ENCODE measurements at regions not wholly inside any gene's neighbourhood (a gene's known extent, or its start where the extent isn't known, plus 50 kb on each side); places are given as distances from the start of the nearest gene placed in this dataset.
"Not testable (repeated sequence)": the region's sequence is repeated elsewhere in the genome, so short reads cannot be mapped to it uniquely, and the experiment has no call there.

- DNase-seq, result no peak
- H3K9me3 Mint-ChIP-seq (ENCODE audit: unreplicated experiment), result no peaks in the 10 kb centered on the region
- no peaks in the 10 kb centered on the region for H3K36me3 Mint-ChIP-seq (ENCODE audit: unreplicated experiment)
- TF ChIP-seq, protein P1, sequence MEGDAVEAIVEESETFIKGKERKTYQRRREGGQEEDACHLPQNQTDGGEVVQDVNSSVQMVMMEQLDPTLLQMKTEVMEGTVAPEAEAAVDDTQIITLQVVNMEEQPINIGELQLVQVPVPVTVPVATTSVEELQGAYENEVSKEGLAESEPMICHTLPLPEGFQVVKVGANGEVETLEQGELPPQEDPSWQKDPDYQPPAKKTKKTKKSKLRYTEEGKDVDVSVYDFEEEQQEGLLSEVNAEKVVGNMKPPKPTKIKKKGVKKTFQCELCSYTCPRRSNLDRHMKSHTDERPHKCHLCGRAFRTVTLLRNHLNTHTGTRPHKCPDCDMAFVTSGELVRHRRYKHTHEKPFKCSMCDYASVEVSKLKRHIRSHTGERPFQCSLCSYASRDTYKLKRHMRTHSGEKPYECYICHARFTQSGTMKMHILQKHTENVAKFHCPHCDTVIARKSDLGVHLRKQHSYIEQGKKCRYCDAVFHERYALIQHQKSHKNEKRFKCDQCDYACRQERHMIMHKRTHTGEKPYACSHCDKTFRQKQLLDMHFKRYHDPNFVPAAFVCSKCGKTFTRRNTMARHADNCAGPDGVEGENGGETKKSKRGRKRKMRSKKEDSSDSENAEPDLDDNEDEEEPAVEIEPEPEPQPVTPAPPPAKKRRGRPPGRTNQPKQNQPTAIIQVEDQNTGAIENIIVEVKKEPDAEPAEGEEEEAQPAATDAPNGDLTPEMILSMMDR (IDR thresholded peaks at IDR 0.05; ENCODE audit: partially characterized antibody, unreplicated experiment), result no peak
- H3K27ac Mint-ChIP-seq (ENCODE audit: unreplicated experiment), result no peak overlapping the region
- H3K27me3 Mint-ChIP-seq (ENCODE audit: unreplicated experiment), result no peaks in the 10 kb centered on the region
- no peaks in the 10 kb centered on the region for H3K4me1 Mint-ChIP-seq (ENCODE audit: low read depth, unreplicated experiment)
- H3K4me3 Mint-ChIP-seq (ENCODE audit: unreplicated experiment), result no peak overlapping the region
These were observed 87.0 kb downstream of the LYZL1 start for GRCh38 chr10:29375888-29376287.

DNA sequence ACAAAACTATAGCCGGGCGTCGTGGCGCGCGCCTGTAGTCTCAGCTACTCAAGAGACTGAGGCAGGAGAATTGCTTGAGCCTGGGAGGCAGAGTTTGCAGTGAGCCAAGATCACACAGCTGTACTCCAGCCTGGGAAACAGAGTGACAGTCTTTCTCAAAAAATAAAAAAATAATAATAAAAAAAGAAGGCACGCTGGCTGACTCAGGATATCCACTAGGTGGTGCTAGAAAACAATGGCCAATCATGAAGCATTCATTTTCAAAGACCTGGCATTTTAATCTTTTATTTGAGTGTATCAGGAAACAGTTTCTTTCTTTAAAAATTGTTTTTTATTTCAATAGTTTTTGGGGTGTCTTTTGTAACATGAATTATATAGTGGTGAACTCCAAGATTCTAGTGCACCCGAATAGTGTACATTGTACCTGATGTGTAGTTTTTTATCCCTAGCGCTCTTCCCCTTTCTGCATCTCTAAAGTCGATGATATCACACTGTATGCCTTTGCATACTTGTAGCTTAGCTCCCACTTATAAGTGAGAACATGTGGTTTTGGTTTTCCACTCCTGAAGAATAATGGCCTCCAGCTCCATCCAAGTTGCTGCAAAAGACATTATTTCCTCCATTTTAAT is 88.6 kb downstream of the LYZL1 start:
- Mint-ChIP-seq H3K4me1 (ENCODE audit: low read depth, unreplicated experiment) (no peaks in the 10 kb centered on the region), H3K36me3 (ENCODE audit: unreplicated experiment) (no peaks in the 10 kb centered on the region), H3K27ac (ENCODE audit: unreplicated experiment) (no peak overlapping the region), H3K9me3 (ENCODE audit: unreplicated experiment) (no peaks in the 10 kb centered on the region), H3K4me3 (ENCODE audit: unreplicated experiment) (no peak overlapping the region), H3K27me3 (ENCODE audit: unreplicated experiment) (no peaks in the 10 kb centered on the region)
- TF ChIP-seq, protein P1 (IDR thresholded peaks at IDR 0.05; ENCODE audit: partially characterized antibody, unreplicated experiment), result peak; percentile 65
- DNase-seq, result no peak

DNA sequence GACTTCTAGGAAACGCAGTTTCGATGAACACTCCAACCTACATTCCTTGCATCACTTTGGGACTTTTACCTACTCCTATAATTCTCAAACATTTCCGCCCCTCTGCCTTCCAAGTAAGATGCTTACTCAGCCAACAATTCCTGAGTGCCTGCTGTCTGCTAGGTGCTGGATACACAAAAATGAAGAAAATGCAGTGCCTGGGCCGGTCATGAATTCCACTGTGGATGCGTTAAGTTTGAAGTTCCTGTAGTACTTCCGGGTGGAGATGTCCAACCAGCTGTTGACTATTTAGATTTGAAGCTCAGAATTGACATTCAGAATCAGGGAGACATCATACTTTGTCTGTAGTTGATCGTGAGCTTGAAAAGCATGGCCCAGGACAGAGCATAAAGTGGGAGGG is 89.2 kb downstream of the LYZL1 start:
- Mint-ChIP-seq H3K27ac (ENCODE audit: unreplicated experiment) (no peak overlapping the region), H3K36me3 (ENCODE audit: unreplicated experiment) (no peaks in the 10 kb centered on the region), H3K4me3 (ENCODE audit: unreplicated experiment) (no peak overlapping the region), H3K27me3 (ENCODE audit: unreplicated experiment) (no peaks in the 10 kb centered on the region), H3K4me1 (ENCODE audit: low read depth, unreplicated experiment) (no peaks in the 10 kb centered on the region), H3K9me3 (ENCODE audit: unreplicated experiment) (no peaks in the 10 kb centered on the region)
- DNase-seq, result no peak
- TF ChIP-seq, protein P1 (IDR thresholded peaks at IDR 0.05; ENCODE audit: partially characterized antibody, unreplicated experiment), result no peak

DNA sequence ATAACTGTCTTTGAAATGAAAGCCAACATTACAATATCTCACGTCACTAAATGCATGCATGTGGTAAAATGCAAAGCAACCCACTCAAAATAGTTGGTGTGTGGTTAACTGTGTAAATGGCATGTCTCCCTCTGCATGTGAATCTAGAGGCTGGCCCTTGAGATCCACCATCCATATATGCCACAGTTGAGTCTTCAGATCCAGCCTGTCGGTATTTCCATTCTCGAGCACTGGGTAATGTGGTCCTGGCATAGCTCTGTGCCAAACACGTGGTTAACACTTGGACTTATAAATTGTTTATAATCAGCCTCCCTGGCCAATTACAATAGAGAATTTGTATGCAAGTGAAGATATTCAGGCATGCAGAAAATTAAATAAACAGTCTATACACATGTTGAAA is 90.3 kb downstream of the LYZL1 start:
- H3K4me1 Mint-ChIP-seq (ENCODE audit: low read depth, unreplicated experiment), result no peaks in the 10 kb centered on the region
- H3K9me3 Mint-ChIP-seq (ENCODE audit: unreplicated experiment), result no peaks in the 10 kb centered on the region
- no peak overlapping the region for H3K27ac Mint-ChIP-seq (ENCODE audit: unreplicated experiment)
- no peak for DNase-seq
- no peaks in the 10 kb centered on the region for H3K27me3 Mint-ChIP-seq (ENCODE audit: unreplicated experiment)
- TF ChIP-seq, protein P1 (IDR thresholded peaks at IDR 0.05; ENCODE audit: partially characterized antibody, unreplicated experiment), result no peak
- H3K36me3 Mint-ChIP-seq (ENCODE audit: unreplicated experiment), result no peaks in the 10 kb centered on the region
- H3K4me3 Mint-ChIP-seq (ENCODE audit: unreplicated experiment), result no peak overlapping the region

- H3K9me3 Mint-ChIP-seq (ENCODE audit: unreplicated experiment); DNase-seq; H3K27ac Mint-ChIP-seq (ENCODE audit: unreplicated experiment); H3K4me1 Mint-ChIP-seq (ENCODE audit: low read depth, unreplicated experiment); H3K36me3 Mint-ChIP-seq (ENCODE audit: unreplicated experiment); H3K4me3 Mint-ChIP-seq (ENCODE audit: unreplicated experiment); H3K27me3 Mint-ChIP-seq (ENCODE audit: unreplicated experiment): not testable (repeated sequence)
These were observed 91.1 kb downstream of the LYZL1 start for GRCh38 chr10:29379777-29380598.

- H3K4me1 Mint-ChIP-seq (ENCODE audit: low read depth, unreplicated experiment); H3K27ac Mint-ChIP-seq (ENCODE audit: unreplicated experiment); DNase-seq; H3K36me3 Mint-ChIP-seq (ENCODE audit: unreplicated experiment); H3K27me3 Mint-ChIP-seq (ENCODE audit: unreplicated experiment); H3K9me3 Mint-ChIP-seq (ENCODE audit: unreplicated experiment); H3K4me3 Mint-ChIP-seq (ENCODE audit: unreplicated experiment): not testable (repeated sequence)
These were observed 92.0 kb downstream of the LYZL1 start for GRCh38 chr10:29380599-29381511.
